Lower lobe of right lung (tissue), 2 donors: ENCODE measurements at regions not wholly inside any gene's neighbourhood (a gene's known extent, or its start where the extent isn't known, plus 50 kb on each side); places are given as distances from the start of the nearest gene placed in this dataset.

ENCODE experiments used
- ATAC-seq, 2 donors: fragments of 200-7000 bp; cut with Tn5 transposase; one replicate each; pipeline ENCODE4 v1.9.1; 2020 to 2022; ENCODE audit warnings: mild to moderate bottlenecking in 2 of 2, moderate library complexity in 2 of 2
- DNase-seq: peaks from one replicate; pipeline ENCODE4 v3.0.0-alpha.2; 2020
- H3K27ac ChIP-seq: fragments of 200-600 bp; one replicate; pipeline ENCODE4 v1.8.0; 2022
- H3K27me3 ChIP-seq: fragments of 200-600 bp; one replicate; pipeline ENCODE4 v1.8.0; 2022; ENCODE audit warnings: low read depth
- H3K36me3 ChIP-seq: fragments of 200-600 bp; one replicate; pipeline ENCODE4 v1.8.0; 2022; ENCODE audit warnings: mild to moderate bottlenecking
- H3K4me1 ChIP-seq: fragments of 200-600 bp; one replicate; pipeline ENCODE4 v1.8.0; 2022
- H3K4me3 ChIP-seq: fragments of 200-600 bp; one replicate; pipeline ENCODE4 v1.8.0; 2022; ENCODE audit warnings: mild to moderate bottlenecking
- H3K9me3 ChIP-seq: fragments of 200-600 bp; one replicate; pipeline ENCODE4 v1.8.0; 2022
- CTCF ChIP-seq: fragments of 200-600 bp; IDR thresholded peaks from one replicate; pipeline ENCODE4 v1.8.0; 2022; ENCODE audit warnings: antibody characterized with exemption, mild to moderate bottlenecking
- intact Hi-C: fragments of 100-400 bp; cut with DNase I; formaldehyde crosslinking; loops from one replicate; pipeline ENCODE4 v1.11.0; 2022
- donor health status: DM: no; HTN: yes; CAD: no; lungs with severe emphysema.

DNA sequence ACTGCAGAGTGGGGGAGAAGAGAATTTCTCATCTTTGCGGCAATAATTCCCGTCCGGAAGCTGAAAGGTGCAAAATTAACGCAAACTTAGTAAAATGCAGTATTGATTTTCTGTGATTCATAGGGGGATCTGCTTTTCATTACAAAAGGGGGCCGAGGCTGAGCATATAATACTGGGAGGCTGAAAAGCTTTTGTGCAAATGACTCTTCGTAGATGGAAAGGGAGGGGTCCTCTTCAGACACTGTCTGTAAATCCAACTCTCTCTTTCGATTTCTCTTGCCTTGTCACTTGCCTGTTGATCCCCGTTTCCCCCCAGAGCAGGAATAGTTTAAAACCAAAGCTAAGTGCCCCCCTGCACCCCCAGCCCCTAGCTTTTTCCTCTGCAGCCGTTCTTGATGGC is 258.2 kb downstream of the VRK1 start:
- Histone ChIP-seq H3K9me3 (no peaks in the 10 kb centered on the region), H3K4me1 (no peaks in the 10 kb centered on the region), H3K27me3 (peaks cover 7% of the 10 kb centered on the region), H3K36me3 (no peaks in the 10 kb centered on the region), H3K4me3 (no peak overlapping the region), H3K27ac (no peak overlapping the region)
- no peak for DNase-seq
- no peak for ATAC-seq
- intact Hi-C loops, result no loop called here
- TF ChIP-seq CTCF, result no peak

DNA sequence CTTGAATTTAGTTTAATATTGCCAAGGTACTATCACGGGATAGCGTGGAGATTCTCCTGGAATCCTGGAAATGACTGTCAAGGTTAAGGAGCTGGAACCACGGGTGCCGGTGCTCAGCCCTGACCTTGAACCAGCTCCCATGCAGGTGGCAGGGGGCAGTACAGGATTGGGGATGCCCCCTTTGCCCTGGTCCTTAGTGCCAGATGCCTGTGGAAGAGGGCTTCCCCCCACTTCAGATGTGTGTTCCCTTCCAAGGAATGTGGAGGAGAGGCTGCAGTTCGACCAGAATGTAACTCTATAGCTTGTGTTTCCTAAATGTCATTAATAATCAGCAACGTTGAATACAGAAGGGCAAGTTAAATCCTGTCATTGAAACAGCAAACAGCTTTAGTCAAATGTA is 258.9 kb downstream of the VRK1 start:
- H3K27me3 ChIP-seq, result peaks cover 7% of the 10 kb centered on the region
- no peaks in the 10 kb centered on the region for H3K9me3 ChIP-seq
- H3K4me1 ChIP-seq, result no peaks in the 10 kb centered on the region
- no peak overlapping the region for H3K4me3 ChIP-seq
- no peak for DNase-seq
- ATAC-seq, result no peak
- peak; percentile 14 for TF ChIP-seq CTCF
- intact Hi-C loops, result no loop called here
- no peaks in the 10 kb centered on the region for H3K36me3 ChIP-seq
- no peak overlapping the region for H3K27ac ChIP-seq

DNA sequence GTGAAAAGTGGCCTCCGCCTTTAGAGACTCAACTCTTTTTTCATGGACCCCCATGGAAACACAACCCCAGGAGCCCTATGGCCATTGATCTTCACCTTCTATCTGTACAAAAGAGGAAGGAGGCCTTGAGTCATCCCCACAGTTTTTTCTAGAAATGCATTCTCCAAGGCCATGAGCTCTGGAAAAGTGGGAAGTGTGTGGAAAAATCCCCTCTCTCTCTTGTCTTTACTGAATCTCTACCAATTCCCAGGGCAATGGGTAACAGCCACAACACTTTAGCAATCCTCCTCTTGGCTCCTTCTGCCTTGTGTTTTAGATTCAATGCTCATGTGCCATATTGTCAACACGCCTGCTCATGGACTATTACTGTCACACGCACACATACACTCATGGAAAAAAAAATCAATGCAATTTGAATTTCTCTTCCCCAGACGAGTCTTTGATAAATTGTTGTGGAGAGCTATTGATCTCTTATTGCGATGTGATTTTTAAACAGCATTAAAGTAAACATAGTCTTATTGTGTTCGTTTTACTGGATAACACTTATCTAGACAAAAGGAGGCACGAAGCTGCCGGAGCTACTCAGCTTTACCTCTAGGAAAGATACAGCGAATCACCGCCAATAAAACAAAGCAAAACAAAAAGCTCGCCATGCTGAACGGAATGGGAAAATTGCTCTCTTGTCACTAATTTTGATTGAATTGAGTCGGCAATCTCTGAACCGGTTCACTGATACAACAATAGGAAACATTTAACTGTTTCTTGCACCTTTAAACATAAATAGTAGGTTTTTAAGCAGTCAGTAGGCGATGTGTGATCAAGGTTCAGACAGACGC is 260.3 kb downstream of the VRK1 start:
- TF ChIP-seq CTCF, result no peak
- intact Hi-C loops, result no loop called here
- no peak overlapping the region for H3K27ac ChIP-seq
- no peaks in the 10 kb centered on the region for H3K9me3 ChIP-seq
- ATAC-seq, result no peak
- H3K4me3 ChIP-seq, result no peak overlapping the region
- no peaks in the 10 kb centered on the region for H3K36me3 ChIP-seq
- H3K27me3 ChIP-seq, result peaks cover 7% of the 10 kb centered on the region
- DNase-seq, result no peak
- no peaks in the 10 kb centered on the region for H3K4me1 ChIP-seq

- ATAC-seq, result no peak
- intact Hi-C loops, result no loop called here
- Histone ChIP-seq H3K27me3 (peaks cover 7% of the 10 kb centered on the region), H3K4me3 (no peak overlapping the region), H3K9me3 (no peaks in the 10 kb centered on the region), H3K4me1 (no peaks in the 10 kb centered on the region), H3K36me3 (no peaks in the 10 kb centered on the region), H3K27ac (no peak overlapping the region)
- DNase-seq, result no peak
- TF ChIP-seq CTCF, result no peak
These were observed 260.9 kb downstream of the VRK1 start for GRCh38 chr14:97058074-97058467.

- Histone ChIP-seq H3K27me3 (peaks cover 7% of the 10 kb centered on the region), H3K9me3 (no peaks in the 10 kb centered on the region), H3K4me3 (no peak overlapping the region), H3K4me1 (no peaks in the 10 kb centered on the region), H3K36me3 (no peaks in the 10 kb centered on the region), H3K27ac (no peak overlapping the region)
- DNase-seq (no peak), ATAC-seq (no peak)
- TF ChIP-seq CTCF, result no peak
- intact Hi-C loops, result no loop called here
These were observed 261.4 kb downstream of the VRK1 start for GRCh38 chr14:97058589-97058988.
